ENCODE measurements at regions not wholly inside any gene's neighbourhood (a gene's known extent, or its start where the extent isn't known, plus 50 kb on each side); places are given as distances from the start of the nearest gene placed in this dataset.

- no peaks in the 10 kb centered on the region for H3K79me2 ChIP-seq (ENCODE audit: low read length)
- no peaks in the 10 kb centered on the region for H4K20me1 ChIP-seq (ENCODE audit: low read length)
- H3K9ac ChIP-seq (ENCODE audit: low read length) = no peak overlapping the region
- BruUV-seq (replicated peaks) = no TSS peak
- no peak overlapping the region for H2AFZ ChIP-seq (ENCODE audit: low read length)
- no peak for ATAC-seq
- H3K27me3 ChIP-seq (ENCODE audit: low read length) = 0 out of 2 replicates have a peak, but pooled peaks cover 20% of the 10 kb centered on the region
- no peak overlapping the region for H3K4me2 ChIP-seq (ENCODE audit: low read length)
- H3K27ac ChIP-seq (ENCODE audit: low read length) = no peak overlapping the region
- no peaks in the 10 kb centered on the region for H3K36me3 ChIP-seq (ENCODE audit: low read depth, low read length)
- H3K9me3 ChIP-seq (ENCODE audit: low read length) = no peaks in the 10 kb centered on the region
- TF ChIP-seq CTCF (conservative IDR thresholded peaks at IDR 0.05; ENCODE audit: low read depth, low read length) = no peak
- TF ChIP-seq EZH2phosphoT487 (IDR thresholded peaks at IDR 0.05; ENCODE audit: borderline replicate concordance, low read length) = no peak
- TF ChIP-seq EZH2 (IDR thresholded peaks at IDR 0.05; ENCODE audit: low read length, unreplicated experiment) = no peak
- no peaks in the 10 kb centered on the region for H3K9me2 ChIP-seq (replicated peaks; ENCODE audit: low read length)
- ChIA-PET POLR2A (ENCODE audit: unreplicated experiment) (no interaction called here), CTCF (no interaction called here)
- DNase-seq = no peak
- H3K4me3 ChIP-seq (ENCODE audit: low read length) = no peak overlapping the region
- intact Hi-C loops (cut with micrococcal nuclease) = no loop called here
- H3F3A ChIP-seq (ENCODE audit: low read length, unreplicated experiment) = no peaks in the 10 kb centered on the region
- no peaks in the 10 kb centered on the region for H3K4me1 ChIP-seq (ENCODE audit: insufficient read depth, low read length)
These were observed 824.2 kb downstream of the PLCL1 start for GRCh38 chr2:198628596-198628995.

- POLR2A ChIA-PET (ENCODE audit: unreplicated experiment) = no interaction called here
These were observed 818.8 kb downstream of the PLCL1 start for GRCh38 chr2:198622986-198623730.

More at GRCh38 chr2:198622986-198623730, 818.8 kb downstream of the PLCL1 start:
- H3K9me2 ChIP-seq (replicated peaks; ENCODE audit: low read length) = no peaks in the 10 kb centered on the region
- H3K4me3 ChIP-seq (ENCODE audit: low read length) = no peak overlapping the region
- no peak overlapping the region for H3K4me2 ChIP-seq (ENCODE audit: low read length)
- no peaks in the 10 kb centered on the region for H3F3A ChIP-seq (ENCODE audit: low read length, unreplicated experiment)
- H3K4me1 ChIP-seq (ENCODE audit: insufficient read depth, low read length) = no peaks in the 10 kb centered on the region
- intact Hi-C loops (cut with micrococcal nuclease) = no loop called here
- no TSS peak for BruUV-seq (replicated peaks)
- DNase-seq = no peak
- H3K9ac ChIP-seq (ENCODE audit: low read length) = no peak overlapping the region
- H3K36me3 ChIP-seq (ENCODE audit: low read depth, low read length) = no peaks in the 10 kb centered on the region
- TF ChIP-seq EZH2 (IDR thresholded peaks at IDR 0.05; ENCODE audit: low read length, unreplicated experiment) = no peak
- TF ChIP-seq CTCF (conservative IDR thresholded peaks at IDR 0.05; ENCODE audit: low read depth, low read length) = no peak
- TF ChIP-seq EZH2phosphoT487 (IDR thresholded peaks at IDR 0.05; ENCODE audit: borderline replicate concordance, low read length) = no peak
- no peak overlapping the region for H2AFZ ChIP-seq (ENCODE audit: low read length)
- ATAC-seq = no peak
- H3K79me2 ChIP-seq (ENCODE audit: low read length) = no peaks in the 10 kb centered on the region
- no peaks in the 10 kb centered on the region for H3K9me3 ChIP-seq (ENCODE audit: low read length)
- H4K20me1 ChIP-seq (ENCODE audit: low read length) = no peaks in the 10 kb centered on the region
- no peak overlapping the region for H3K27ac ChIP-seq (ENCODE audit: low read length)
- no peaks in the 10 kb centered on the region for H3K27me3 ChIP-seq (ENCODE audit: low read length)
- CTCF ChIA-PET = no interaction called here

Data from PC-3 (cell line).